ENCODE measurements at regions not wholly inside any gene's neighbourhood (a gene's known extent, or its start where the extent isn't known, plus 50 kb on each side); places are given as distances from the start of the nearest gene placed in this dataset.

DNA sequence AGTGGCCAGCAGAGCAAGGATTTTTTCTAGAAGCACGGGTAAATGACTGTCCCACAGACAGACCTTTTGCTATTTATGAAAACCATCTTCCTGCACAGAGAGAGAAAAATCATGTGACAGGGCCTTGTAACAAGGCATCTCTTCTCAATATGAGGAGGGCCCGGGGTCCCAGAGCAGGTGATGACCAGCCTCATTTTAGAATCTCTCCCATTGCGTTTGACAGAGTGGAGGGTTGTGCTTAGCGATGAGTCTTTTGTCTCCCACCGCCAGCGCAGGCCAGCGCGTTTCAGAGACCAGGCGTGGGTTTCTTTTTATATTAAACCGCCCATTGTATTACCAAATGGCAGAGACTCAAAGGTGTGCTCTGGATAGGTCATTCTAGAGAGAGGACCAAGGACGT lies 97.4 kb upstream of the UBL3 start:
- H3K27ac Mint-ChIP-seq, result no peak overlapping the region

DNA sequence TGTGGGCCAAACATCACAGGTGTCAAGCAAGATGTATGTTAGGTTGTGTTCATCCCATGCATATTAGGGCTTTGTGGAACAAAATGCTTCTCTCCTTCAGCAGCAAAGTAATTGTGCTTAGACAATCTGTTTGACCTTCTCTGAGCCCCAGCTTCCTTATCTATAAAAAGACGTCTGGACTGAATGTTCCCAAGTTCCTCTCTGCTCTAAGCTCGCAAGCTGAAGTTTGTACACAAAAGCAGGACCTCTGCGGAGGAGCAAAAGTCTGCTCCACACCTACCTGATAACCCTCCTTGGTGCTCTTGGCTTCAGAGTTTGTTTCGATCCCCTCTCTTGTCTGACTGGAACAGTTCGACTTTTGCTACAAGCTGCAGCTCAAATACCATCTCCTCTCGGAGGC lies 95.7 kb upstream of the UBL3 start:
- no peak overlapping the region for H3K4me3 Mint-ChIP-seq (ENCODE audit: low read depth)
- TF ChIP-seq, protein P1, sequence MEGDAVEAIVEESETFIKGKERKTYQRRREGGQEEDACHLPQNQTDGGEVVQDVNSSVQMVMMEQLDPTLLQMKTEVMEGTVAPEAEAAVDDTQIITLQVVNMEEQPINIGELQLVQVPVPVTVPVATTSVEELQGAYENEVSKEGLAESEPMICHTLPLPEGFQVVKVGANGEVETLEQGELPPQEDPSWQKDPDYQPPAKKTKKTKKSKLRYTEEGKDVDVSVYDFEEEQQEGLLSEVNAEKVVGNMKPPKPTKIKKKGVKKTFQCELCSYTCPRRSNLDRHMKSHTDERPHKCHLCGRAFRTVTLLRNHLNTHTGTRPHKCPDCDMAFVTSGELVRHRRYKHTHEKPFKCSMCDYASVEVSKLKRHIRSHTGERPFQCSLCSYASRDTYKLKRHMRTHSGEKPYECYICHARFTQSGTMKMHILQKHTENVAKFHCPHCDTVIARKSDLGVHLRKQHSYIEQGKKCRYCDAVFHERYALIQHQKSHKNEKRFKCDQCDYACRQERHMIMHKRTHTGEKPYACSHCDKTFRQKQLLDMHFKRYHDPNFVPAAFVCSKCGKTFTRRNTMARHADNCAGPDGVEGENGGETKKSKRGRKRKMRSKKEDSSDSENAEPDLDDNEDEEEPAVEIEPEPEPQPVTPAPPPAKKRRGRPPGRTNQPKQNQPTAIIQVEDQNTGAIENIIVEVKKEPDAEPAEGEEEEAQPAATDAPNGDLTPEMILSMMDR (IDR thresholded peaks at IDR 0.05; ENCODE audit: unreplicated experiment), result no peak
- no peaks in the 10 kb centered on the region for H3K36me3 Mint-ChIP-seq (ENCODE audit: insufficient read depth)
- H3K4me1 Mint-ChIP-seq (ENCODE audit: low read depth), result peaks cover 10% of the 10 kb centered on the region
- peak overlapping the region; percentile 76 for H3K27ac Mint-ChIP-seq
- DNase-seq (ENCODE audit: low spot score, unreplicated experiment), result no peak
- H3K9me3 Mint-ChIP-seq (ENCODE audit: low read depth), result no peaks in the 10 kb centered on the region
- peaks cover 9% of the 10 kb centered on the region for H3K27me3 Mint-ChIP-seq

More for the DNA sequence above, 97.4 kb upstream of the UBL3 start:
- Mint-ChIP-seq H3K9me3 (ENCODE audit: low read depth) (no peaks in the 10 kb centered on the region), H3K4me1 (ENCODE audit: low read depth) (peaks cover 10% of the 10 kb centered on the region), H3K36me3 (ENCODE audit: insufficient read depth) (no peaks in the 10 kb centered on the region), H3K27me3 (peaks cover 9% of the 10 kb centered on the region), H3K4me3 (ENCODE audit: low read depth) (no peak overlapping the region)
- TF ChIP-seq, protein P1 (IDR thresholded peaks at IDR 0.05; ENCODE audit: unreplicated experiment), result no peak
- DNase-seq (ENCODE audit: low spot score, unreplicated experiment), result no peak

DNA sequence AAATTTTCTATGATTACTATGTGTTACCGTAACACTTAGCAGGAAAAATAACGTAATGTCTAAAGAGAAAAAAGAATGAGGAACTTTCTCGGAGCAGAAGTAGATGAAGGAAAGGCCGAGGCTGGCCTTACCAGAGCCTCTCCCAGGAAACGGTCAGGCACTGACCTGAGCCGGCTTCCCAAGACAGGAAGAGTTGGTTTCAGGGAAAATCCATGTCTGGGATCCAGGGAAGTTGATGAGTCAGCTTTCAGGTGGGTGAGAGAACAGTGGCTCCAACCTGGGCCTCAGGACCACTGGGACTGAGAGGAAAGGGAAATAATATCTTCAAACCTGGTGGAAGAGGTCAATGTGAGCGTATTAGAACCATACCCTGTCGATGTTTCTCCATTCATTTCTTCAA lies 93.3 kb upstream of the UBL3 start:
- TF ChIP-seq, protein P1 (IDR thresholded peaks at IDR 0.05; ENCODE audit: unreplicated experiment), result no peak
- Mint-ChIP-seq H3K27me3 (peaks cover 3% of the 10 kb centered on the region), H3K4me1 (ENCODE audit: low read depth) (peaks cover 10% of the 10 kb centered on the region), H3K36me3 (ENCODE audit: insufficient read depth) (no peaks in the 10 kb centered on the region), H3K27ac (no peak overlapping the region), H3K4me3 (ENCODE audit: low read depth) (no peak overlapping the region), H3K9me3 (ENCODE audit: low read depth) (no peaks in the 10 kb centered on the region)
- DNase-seq (ENCODE audit: low spot score, unreplicated experiment), result no peak

DNA sequence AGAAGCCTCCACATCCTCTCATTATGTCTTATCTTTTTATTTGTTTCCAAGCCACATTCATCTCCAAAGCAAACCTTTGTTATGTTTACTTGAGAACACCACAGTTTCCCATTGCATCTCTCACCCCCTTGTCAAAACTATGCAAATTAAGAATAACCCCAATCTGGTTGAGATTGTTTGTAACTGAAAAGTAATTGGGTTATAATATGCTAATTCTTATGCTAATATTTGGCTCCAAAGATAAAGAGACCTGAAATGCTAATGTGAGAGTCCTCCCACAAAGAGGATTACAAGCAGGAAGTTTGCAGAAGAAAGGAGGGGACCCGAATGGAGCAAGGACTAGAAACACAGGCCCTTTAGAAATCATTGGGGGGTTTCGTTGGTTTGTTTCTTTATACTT lies 92.9 kb upstream of the UBL3 start:
- H3K4me1 Mint-ChIP-seq (ENCODE audit: low read depth), result peaks cover 10% of the 10 kb centered on the region
- H3K27ac Mint-ChIP-seq, result no peak overlapping the region

DNA sequence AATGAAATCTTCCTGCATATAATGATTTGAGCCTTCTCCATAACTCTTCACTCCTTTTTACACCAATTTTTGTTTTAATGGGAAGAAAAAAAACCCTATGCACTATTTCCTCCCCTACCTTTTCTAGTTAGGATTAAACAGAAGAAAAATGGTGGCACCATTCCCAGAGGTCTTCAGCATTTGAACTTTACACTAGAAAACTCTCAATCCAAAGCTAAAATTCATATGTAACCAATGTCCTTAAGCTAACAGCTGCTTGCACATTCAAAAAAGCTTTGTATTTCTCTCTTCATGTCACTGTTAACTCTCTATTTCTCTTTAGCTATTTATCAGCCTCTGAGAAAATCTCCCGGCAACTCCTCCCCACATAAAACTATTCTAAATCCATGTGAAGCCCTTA lies 90.3 kb upstream of the UBL3 start:
- no peak overlapping the region for H3K27ac Mint-ChIP-seq
- H3K9me3 Mint-ChIP-seq (ENCODE audit: low read depth), result no peaks in the 10 kb centered on the region
- peaks cover 3% of the 10 kb centered on the region for H3K27me3 Mint-ChIP-seq
- no peak overlapping the region for H3K4me3 Mint-ChIP-seq (ENCODE audit: low read depth)
- TF ChIP-seq, protein P1 (IDR thresholded peaks at IDR 0.05; ENCODE audit: unreplicated experiment), result no peak
- DNase-seq (ENCODE audit: low spot score, unreplicated experiment), result no peak
- H3K36me3 Mint-ChIP-seq (ENCODE audit: insufficient read depth), result no peaks in the 10 kb centered on the region
- H3K4me1 Mint-ChIP-seq (ENCODE audit: low read depth), result peaks cover 15% of the 10 kb centered on the region

More for the DNA sequence above, 92.9 kb upstream of the UBL3 start:
- TF ChIP-seq, protein P1 (IDR thresholded peaks at IDR 0.05; ENCODE audit: unreplicated experiment), result no peak
- Mint-ChIP-seq H3K36me3 (ENCODE audit: insufficient read depth) (no peaks in the 10 kb centered on the region), H3K27me3 (peaks cover 3% of the 10 kb centered on the region), H3K4me3 (ENCODE audit: low read depth) (no peak overlapping the region), H3K9me3 (ENCODE audit: low read depth) (no peaks in the 10 kb centered on the region)
- no peak for DNase-seq (ENCODE audit: low spot score, unreplicated experiment)
